Activated CD8-positive, alpha-beta T cell treated with anti-CD3 and anti-CD28 coated beads for 36 hours (primary cell): ENCODE measurements at regions not wholly inside any gene's neighbourhood (a gene's known extent, or its start where the extent isn't known, plus 50 kb on each side); places are given as distances from the start of the nearest gene placed in this dataset.

Experiments used
- ATAC-seq: fragments of 200-7000 bp; cut with Tn5 transposase; one replicate; pipeline ENCODE4 v1.10.0; 2021; ENCODE audit warnings: mild to moderate bottlenecking, moderate library complexity
- CTCF ChIA-PET: fragments of 350-600 bp; sonication (Branson Sonifier 250); formaldehyde crosslinking; loops from one replicate; lab custom pipeline; 2021; ENCODE audit warnings: antibody characterized with exemption; lab: Charles Lee
- POLR2A ChIA-PET: fragments of 350-600 bp; sonication (Branson Sonifier 250); formaldehyde crosslinking; loops from one replicate; lab custom pipeline; 2021; ENCODE audit warnings: antibody characterized with exemption; lab: Charles Lee
- DNase-seq: peaks from one replicate; pipeline ENCODE4 v3.0.0-alpha.2; 2020
- H3K27ac Mint-ChIP-seq: one replicate; pipeline ENCODE4 v1.8.0; 2021; ENCODE audit warnings: mild to moderate bottlenecking, mixed read lengths
- H3K27me3 Mint-ChIP-seq: one replicate; pipeline ENCODE4 v1.8.0; 2021; ENCODE audit warnings: mixed read lengths
- H3K36me3 Mint-ChIP-seq: one replicate; pipeline ENCODE4 v1.8.0; 2021; ENCODE audit warnings: low read depth, mixed read lengths
- H3K4me1 Mint-ChIP-seq: one replicate; pipeline ENCODE4 v1.8.0; 2021; ENCODE audit warnings: low read depth, mixed read lengths
- H3K4me3 Mint-ChIP-seq: one replicate; pipeline ENCODE4 v1.8.0; 2021; ENCODE audit warnings: mild to moderate bottlenecking, moderate library complexity, mixed read lengths
- H3K9me3 Mint-ChIP-seq: one replicate; pipeline ENCODE4 v1.8.0; 2021; ENCODE audit warnings: mixed read lengths
- CTCF ChIP-seq: fragments of 200-600 bp; IDR thresholded peaks from one replicate; pipeline ENCODE4 v1.8.0; 2022; ENCODE audit warnings: antibody characterized with exemption, mild to moderate bottlenecking
- intact Hi-C: fragments of 100-400 bp; cut with micrococcal nuclease; formaldehyde crosslinking; loops from one replicate; pipeline ENCODE4 v1.10.0; 2022

GRCh38 chr9:12954441-12954840 lies 179.6 kb downstream of the LURAP1L start:
- ChIA-PET CTCF (no interaction called here), POLR2A (no interaction called here)
- Mint-ChIP-seq H3K27ac (no peak overlapping the region), H3K4me3 (no peak overlapping the region), H3K4me1 (no peaks in the 10 kb centered on the region), H3K9me3 (peaks cover 15% of the 10 kb centered on the region), H3K27me3 (no peaks in the 10 kb centered on the region), H3K36me3 (no peaks in the 10 kb centered on the region)
- no peak for ATAC-seq
- DNase-seq = no peak
- intact Hi-C loops = no loop called here
- TF ChIP-seq CTCF = no peak

GRCh38 chr9:12955510-12956163 lies 180.8 kb downstream of the LURAP1L start:
- Mint-ChIP-seq H3K9me3 (peaks cover 11% of the 10 kb centered on the region), H3K27me3 (no peaks in the 10 kb centered on the region), H3K36me3 (no peaks in the 10 kb centered on the region), H3K27ac (no peak overlapping the region), H3K4me3 (no peak overlapping the region), H3K4me1 (no peaks in the 10 kb centered on the region)
- TF ChIP-seq CTCF = no peak
- no peak for DNase-seq
- intact Hi-C loops = no loop called here
- ChIA-PET CTCF (no interaction called here), POLR2A (no interaction called here)
- no peak for ATAC-seq

GRCh38 chr9:12956261-12956660 lies 181.4 kb downstream of the LURAP1L start:
- Mint-ChIP-seq H3K27me3 (no peaks in the 10 kb centered on the region), H3K4me1 (no peaks in the 10 kb centered on the region), H3K27ac (no peak overlapping the region), H3K36me3 (no peaks in the 10 kb centered on the region), H3K4me3 (no peak overlapping the region), H3K9me3 (peaks cover 8% of the 10 kb centered on the region)
- POLR2A ChIA-PET = no interaction called here
- ATAC-seq (no peak), DNase-seq (no peak)
- intact Hi-C loops = no loop called here
- CTCF ChIA-PET = no interaction called here
- no peak for TF ChIP-seq CTCF

- Mint-ChIP-seq H3K27ac (no peak overlapping the region), H3K4me1 (no peaks in the 10 kb centered on the region), H3K9me3 (peaks cover 6% of the 10 kb centered on the region), H3K4me3 (no peak overlapping the region), H3K36me3 (no peaks in the 10 kb centered on the region), H3K27me3 (no peaks in the 10 kb centered on the region)
- POLR2A ChIA-PET = no interaction called here
- CTCF ChIA-PET = no interaction called here
- DNase-seq = no peak
- intact Hi-C loops = no loop called here
- no peak for TF ChIP-seq CTCF
- ATAC-seq = no peak
Observed at GRCh38 chr9:12956805-12957204, 182.0 kb downstream of the LURAP1L start.

GRCh38 chr9:12958279-12958678 lies 183.5 kb downstream of the LURAP1L start:
- DNase-seq = no peak
- POLR2A ChIA-PET = no interaction called here
- intact Hi-C loops = no loop called here
- Mint-ChIP-seq H3K4me3 (no peak overlapping the region), H3K27me3 (no peaks in the 10 kb centered on the region), H3K36me3 (no peaks in the 10 kb centered on the region), H3K27ac (no peak overlapping the region), H3K4me1 (no peaks in the 10 kb centered on the region), H3K9me3 (peaks cover 6% of the 10 kb centered on the region)
- CTCF ChIA-PET = no interaction called here
- ATAC-seq = no peak
- no peak for TF ChIP-seq CTCF
